ENCODE measurements at regions not wholly inside any gene's neighbourhood (a gene's known extent, or its start where the extent isn't known, plus 50 kb on each side); places are given as distances from the start of the nearest gene placed in this dataset.

DNA sequence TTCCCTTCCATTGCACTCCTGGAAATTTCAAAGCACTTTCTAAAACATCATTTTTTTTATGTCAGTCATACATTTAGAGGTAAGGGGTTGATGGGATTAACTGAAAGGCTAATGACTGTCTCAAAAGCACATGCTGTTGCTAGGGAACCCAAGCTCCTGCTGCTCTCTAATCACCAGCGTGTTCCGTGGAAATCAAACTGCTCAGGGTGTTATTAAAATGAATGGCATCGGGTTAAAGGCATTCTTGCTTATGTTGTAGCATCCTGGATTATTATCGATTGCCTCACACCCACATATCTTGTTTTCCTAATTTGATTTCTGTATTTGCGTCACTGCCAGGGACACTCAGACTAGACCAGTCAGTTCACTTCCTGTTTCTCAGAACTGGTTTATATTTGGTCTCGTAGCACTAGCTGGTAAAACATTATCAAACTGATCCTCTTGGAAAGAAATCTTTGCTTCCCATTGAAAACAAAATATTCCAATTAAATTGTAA, 216.5 kb upstream of the MKLN1 start:
- Histone ChIP-seq H3K27me3 (ENCODE audit: control insufficient read depth, insufficient read depth, low read length) (no peaks in the 10 kb centered on the region), H3K4me1 (ENCODE audit: control insufficient read depth, extremely low read depth, insufficient read depth, low read length) (peaks cover 11% of the 10 kb centered on the region), H3K4me3 (replicated peaks in 1 of 4; ENCODE audit: control extremely low read depth in 1 of 4, insufficient read depth in 1 of 4, low read depth in 3 of 4, low read length in 4 of 4) (peak overlapping the region; percentile 64 to 99 (median 72)), H3K4me2 (ENCODE audit: extremely low read depth, insufficient read depth, low read length) (peak overlapping the region; percentile 98), H3K79me2 (ENCODE audit: control insufficient read depth, insufficient read depth, low read length) (peaks cover 45% of the 10 kb centered on the region), H3K9me3 (ENCODE audit: control insufficient read depth, insufficient read depth, low read depth, low read length) (no peaks in the 10 kb centered on the region), H3K9ac (ENCODE audit: insufficient read depth, low read length) (peak overlapping the region; percentile 94), H4K20me1 (ENCODE audit: control insufficient read depth, extremely low read depth, insufficient read depth, low read length) (no peaks in the 10 kb centered on the region), H3K36me3 (ENCODE audit: control insufficient read depth, insufficient read depth, low read length) (no peaks in the 10 kb centered on the region), H3K27ac (ENCODE audit: insufficient read depth, low read length) (peak overlapping the region; percentile 97), H2AFZ (ENCODE audit: low read length) (no peak overlapping the region)
- TF ChIP-seq, protein P1, sequence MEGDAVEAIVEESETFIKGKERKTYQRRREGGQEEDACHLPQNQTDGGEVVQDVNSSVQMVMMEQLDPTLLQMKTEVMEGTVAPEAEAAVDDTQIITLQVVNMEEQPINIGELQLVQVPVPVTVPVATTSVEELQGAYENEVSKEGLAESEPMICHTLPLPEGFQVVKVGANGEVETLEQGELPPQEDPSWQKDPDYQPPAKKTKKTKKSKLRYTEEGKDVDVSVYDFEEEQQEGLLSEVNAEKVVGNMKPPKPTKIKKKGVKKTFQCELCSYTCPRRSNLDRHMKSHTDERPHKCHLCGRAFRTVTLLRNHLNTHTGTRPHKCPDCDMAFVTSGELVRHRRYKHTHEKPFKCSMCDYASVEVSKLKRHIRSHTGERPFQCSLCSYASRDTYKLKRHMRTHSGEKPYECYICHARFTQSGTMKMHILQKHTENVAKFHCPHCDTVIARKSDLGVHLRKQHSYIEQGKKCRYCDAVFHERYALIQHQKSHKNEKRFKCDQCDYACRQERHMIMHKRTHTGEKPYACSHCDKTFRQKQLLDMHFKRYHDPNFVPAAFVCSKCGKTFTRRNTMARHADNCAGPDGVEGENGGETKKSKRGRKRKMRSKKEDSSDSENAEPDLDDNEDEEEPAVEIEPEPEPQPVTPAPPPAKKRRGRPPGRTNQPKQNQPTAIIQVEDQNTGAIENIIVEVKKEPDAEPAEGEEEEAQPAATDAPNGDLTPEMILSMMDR (conservative IDR thresholded peaks at IDR 0.05 in 1 of 2, IDR thresholded peaks at IDR 0.05 in 1 of 2; ENCODE audit: low read depth in 1 of 2, low read length in 2 of 2): no peak
- TF ChIP-seq EZH2 (IDR thresholded peaks at IDR 0.05; ENCODE audit: low read length, missing control alignments): no peak
- DNase-seq (ENCODE audit: low read depth in 2 of 2): peak; percentile 68 to 83

DNA sequence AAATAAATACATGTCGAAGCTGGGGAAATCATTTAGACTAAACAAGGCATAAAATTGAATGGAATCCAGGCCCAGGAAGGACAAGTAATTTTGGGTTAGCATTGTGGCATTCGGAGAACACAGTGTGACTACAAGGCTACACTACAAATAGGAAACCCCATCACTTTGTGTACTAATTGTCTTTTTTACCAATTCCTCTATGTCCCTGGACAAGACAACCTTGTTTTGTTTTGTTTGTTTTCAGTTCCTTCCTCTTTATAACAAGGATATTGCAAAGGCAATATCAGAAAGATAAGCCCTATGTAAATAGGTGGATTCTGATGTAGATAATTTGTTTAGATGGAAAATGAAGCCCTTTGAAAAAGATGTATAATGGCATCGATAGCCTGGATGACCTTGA, 215.9 kb upstream of the MKLN1 start:
- peak overlapping the region; percentile 98 for H3K4me2 ChIP-seq (ENCODE audit: extremely low read depth, insufficient read depth, low read length)
- H3K4me1 ChIP-seq (ENCODE audit: control insufficient read depth, extremely low read depth, insufficient read depth, low read length): peaks cover 11% of the 10 kb centered on the region
- peak overlapping the region; percentile 97 for H3K27ac ChIP-seq (ENCODE audit: insufficient read depth, low read length)
- no peaks in the 10 kb centered on the region for H3K27me3 ChIP-seq (ENCODE audit: control insufficient read depth, insufficient read depth, low read length)
- H3K4me3 ChIP-seq (replicated peaks in 1 of 4; ENCODE audit: control extremely low read depth in 1 of 4, insufficient read depth in 1 of 4, low read depth in 3 of 4, low read length in 4 of 4): peak overlapping the region in 3 of 4 experiments; percentile 14 to 99 (median 74)
- no peak for DNase-seq (ENCODE audit: low read depth in 2 of 2)
- H3K36me3 ChIP-seq (ENCODE audit: control insufficient read depth, insufficient read depth, low read length): no peaks in the 10 kb centered on the region
- H2AFZ ChIP-seq (ENCODE audit: low read length): no peak overlapping the region
- H3K79me2 ChIP-seq (ENCODE audit: control insufficient read depth, insufficient read depth, low read length): peaks cover 39% of the 10 kb centered on the region
- no peaks in the 10 kb centered on the region for H3K9me3 ChIP-seq (ENCODE audit: control insufficient read depth, insufficient read depth, low read depth, low read length)
- no peaks in the 10 kb centered on the region for H4K20me1 ChIP-seq (ENCODE audit: control insufficient read depth, extremely low read depth, insufficient read depth, low read length)
- H3K9ac ChIP-seq (ENCODE audit: insufficient read depth, low read length): peak overlapping the region; percentile 25
- no peak for TF ChIP-seq EZH2 (IDR thresholded peaks at IDR 0.05; ENCODE audit: low read length, missing control alignments)

DNA sequence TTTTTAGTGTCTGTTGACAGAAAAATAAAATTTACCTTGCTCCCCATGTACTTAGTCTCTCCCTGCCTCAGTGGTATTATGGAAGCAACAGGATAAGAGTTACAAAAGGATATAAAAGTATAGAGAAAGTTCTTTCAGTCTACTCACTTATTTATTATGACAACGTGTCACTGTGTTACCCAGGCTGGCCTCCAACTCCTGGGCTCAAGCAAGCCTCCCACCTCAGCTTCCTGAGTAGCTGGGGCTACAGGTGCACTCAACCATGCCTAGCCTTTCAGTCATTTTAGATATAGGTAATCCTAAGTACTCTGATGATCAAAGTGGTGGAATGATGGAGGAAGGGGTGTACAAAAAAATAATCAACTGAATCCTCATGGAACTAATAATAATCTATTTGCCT, 215.2 kb upstream of the MKLN1 start:
- TF ChIP-seq, protein P1 (conservative IDR thresholded peaks at IDR 0.05 in 1 of 2, IDR thresholded peaks at IDR 0.05 in 1 of 2; ENCODE audit: low read depth in 1 of 2, low read length in 2 of 2): no peak
- TF ChIP-seq EZH2 (IDR thresholded peaks at IDR 0.05; ENCODE audit: low read length, missing control alignments): no peak
- no peak overlapping the region for H3K27ac ChIP-seq (ENCODE audit: insufficient read depth, low read length)
- H3K4me3 ChIP-seq (replicated peaks in 1 of 4; ENCODE audit: control extremely low read depth in 1 of 4, insufficient read depth in 1 of 4, low read depth in 3 of 4, low read length in 4 of 4): no peak overlapping the region
- no peak for DNase-seq (ENCODE audit: low read depth in 2 of 2)
- H3K9me3 ChIP-seq (ENCODE audit: control insufficient read depth, insufficient read depth, low read depth, low read length): no peaks in the 10 kb centered on the region
- no peak overlapping the region for H2AFZ ChIP-seq (ENCODE audit: low read length)
- H4K20me1 ChIP-seq (ENCODE audit: control insufficient read depth, extremely low read depth, insufficient read depth, low read length): no peaks in the 10 kb centered on the region
- no peaks in the 10 kb centered on the region for H3K27me3 ChIP-seq (ENCODE audit: control insufficient read depth, insufficient read depth, low read length)
- H3K4me1 ChIP-seq (ENCODE audit: control insufficient read depth, extremely low read depth, insufficient read depth, low read length): peaks cover 11% of the 10 kb centered on the region
- H3K4me2 ChIP-seq (ENCODE audit: extremely low read depth, insufficient read depth, low read length): no peak overlapping the region
- no peak overlapping the region for H3K9ac ChIP-seq (ENCODE audit: insufficient read depth, low read length)
- H3K79me2 ChIP-seq (ENCODE audit: control insufficient read depth, insufficient read depth, low read length): peaks cover 33% of the 10 kb centered on the region
- H3K36me3 ChIP-seq (ENCODE audit: control insufficient read depth, insufficient read depth, low read length): no peaks in the 10 kb centered on the region
